Amniotic epithelial cell (primary cell): ENCODE measurements at regions not wholly inside any gene's neighbourhood (a gene's known extent, or its start where the extent isn't known, plus 50 kb on each side); places are given as distances from the start of the nearest gene placed in this dataset.
"Not testable (repeated sequence)": the region's sequence is repeated elsewhere in the genome, so short reads cannot be mapped to it uniquely, and the experiment has no call there.

ENCODE experiments used
- DNase-seq: peaks from one replicate; pipeline ENCODE4 v3.0.0-alpha.2; 2010; ENCODE audit warnings: low read depth

DNA sequence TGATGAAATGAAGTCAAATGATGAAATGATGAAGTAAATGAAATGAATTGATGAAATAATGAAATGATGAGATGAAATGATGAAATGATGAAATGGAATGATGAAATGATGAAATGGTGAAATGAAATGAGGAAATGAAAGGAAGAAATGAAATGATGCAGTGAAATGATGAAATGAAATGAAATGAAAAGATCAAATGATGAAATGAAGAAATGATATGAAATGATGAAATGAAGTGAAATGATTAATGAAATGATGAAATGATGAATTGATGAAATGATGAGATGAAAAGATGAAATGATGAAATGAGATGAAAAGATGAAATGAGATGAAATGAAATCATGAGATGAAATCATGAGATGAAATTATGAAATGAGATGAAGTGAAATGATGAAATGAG, 139.2 kb upstream of the ERV3-1 start:
- peak; percentile 2 for DNase-seq

DNA sequence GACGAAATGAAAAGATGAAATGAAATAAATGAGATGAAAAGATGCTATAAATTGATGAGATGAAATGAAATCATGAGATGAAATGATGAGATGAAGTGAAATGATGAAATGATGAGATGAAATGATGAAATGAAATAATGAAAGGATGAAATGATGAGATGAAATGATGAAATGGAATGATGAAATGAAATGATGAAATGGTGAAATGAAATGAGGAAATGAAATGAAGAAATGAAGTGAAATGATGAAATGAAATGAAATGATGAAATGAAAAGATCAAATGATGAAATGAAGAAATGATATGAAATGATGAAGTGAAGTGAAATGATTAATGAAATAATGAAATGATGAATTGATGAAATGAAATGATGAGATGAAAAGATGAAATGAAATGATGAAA, 138.5 kb upstream of the ERV3-1 start:
- DNase-seq = peak; percentile 2

DNA sequence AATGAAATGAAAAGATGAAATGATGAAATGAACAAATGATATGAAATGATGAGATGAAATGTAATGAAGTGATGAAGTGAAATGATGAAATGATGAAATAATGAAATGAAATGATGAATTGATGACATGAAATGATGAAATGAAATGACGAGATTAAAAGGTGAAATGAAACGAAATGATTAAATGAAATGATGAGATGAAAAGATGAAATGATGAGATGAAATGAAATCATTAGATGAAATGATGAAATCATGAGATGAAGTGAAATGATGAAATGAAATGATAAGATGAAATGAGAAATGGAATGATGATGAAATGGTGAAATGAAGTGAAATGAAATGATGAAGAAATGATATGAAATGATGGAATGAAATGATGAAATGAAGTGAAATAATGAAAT, 138.1 kb upstream of the ERV3-1 start:
- DNase-seq = not testable (repeated sequence)

DNA sequence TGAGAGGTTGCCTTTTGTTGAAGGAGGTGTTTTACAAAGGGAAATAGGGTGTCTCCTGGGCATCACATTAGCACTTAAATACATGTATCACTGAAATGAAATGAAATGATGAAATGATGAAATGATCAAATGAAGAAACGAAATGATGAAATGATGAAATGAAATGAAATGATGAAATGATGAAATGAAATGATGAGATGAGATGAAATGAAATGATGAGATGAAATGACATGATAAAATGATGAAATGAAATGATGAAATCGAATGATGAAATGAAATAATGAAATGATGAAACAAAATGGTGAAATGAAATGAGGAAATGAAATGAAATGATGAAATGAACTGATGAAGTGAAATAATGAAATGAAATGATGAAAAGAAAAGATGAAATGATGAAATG, 137.6 kb upstream of the ERV3-1 start:
- not testable (repeated sequence) for DNase-seq

DNA sequence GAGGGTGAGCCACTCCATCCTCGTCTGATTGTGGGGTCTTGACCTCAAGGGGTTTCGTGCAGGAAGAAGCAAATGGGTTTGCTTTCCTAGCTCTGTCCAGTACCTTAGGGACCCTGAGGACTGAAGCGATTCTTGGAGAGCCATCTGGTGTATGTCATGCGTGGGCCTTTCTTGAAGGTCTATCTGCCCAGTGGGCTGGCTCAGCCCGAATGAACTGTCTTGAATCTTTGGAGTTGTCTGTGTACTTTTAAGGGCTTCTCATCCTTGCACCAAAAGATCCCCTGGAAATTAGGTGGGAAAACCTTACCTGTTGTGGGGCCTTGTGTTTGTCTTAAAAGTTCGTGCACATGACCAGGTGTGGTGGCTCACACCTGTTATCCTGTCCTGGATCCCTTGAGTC, 135.4 kb upstream of the ERV3-1 start:
- DNase-seq = not testable (repeated sequence)

DNA sequence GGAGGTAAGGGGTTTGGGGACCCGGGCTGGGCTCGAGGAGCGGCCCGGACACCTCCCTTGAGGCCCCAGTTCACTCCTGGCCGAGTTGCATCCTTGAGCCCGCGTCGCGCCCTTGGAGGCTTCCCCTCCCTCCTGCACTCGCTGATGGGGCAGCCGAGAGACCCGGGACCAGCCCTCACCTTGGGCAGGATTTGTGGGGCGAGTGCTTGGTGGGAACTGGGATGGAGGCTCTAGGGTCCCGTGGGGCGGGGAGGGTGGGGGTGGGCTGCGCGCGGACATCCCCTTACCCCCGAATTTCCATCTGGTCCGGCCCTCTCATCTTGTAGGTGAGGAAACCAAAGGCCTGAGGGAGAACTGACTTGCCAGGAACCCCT, 134.9 kb upstream of the ERV3-1 start:
- not testable (repeated sequence) for DNase-seq

DNA sequence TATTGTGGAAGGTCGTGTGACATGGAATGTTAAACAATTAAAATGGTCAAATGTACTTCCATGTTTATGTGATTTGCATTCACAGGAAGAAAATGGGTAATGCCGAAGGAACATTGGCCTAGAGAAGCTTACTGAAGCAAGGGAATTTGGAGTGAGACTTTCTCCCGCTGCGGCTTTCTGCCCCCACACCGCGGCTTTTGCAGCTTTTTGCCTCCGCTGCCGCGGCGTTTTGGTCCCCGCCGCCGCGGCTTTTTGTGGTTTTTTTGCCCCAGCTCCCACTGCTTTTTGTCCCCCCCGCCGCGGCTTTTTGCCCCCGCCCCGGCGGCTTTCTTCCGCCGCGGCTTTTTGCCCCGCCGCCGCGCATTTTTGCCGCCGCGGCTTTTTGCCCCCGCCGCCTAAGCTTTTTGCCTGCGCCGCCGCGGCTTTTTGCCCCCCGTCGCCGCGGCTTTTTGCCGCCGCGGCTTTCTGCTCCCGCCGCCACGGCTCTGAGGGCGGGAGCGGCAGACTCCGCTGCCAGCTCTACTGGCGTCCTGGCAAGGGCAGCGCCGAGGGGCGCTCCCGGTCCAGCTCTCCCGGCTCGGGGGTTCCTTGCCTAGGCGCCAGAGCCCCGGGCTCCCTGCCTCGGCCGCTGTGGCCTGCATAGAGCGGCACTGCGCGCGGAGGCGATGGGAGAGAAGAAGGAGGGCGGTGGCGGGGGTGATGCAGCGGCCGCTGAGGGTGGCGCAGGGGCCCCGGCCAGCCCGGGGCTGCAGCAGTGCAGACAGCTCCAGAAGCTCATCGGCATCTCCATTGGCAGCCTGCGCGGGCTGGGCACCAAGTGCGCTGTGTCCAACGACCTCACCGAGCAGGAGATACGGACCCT, 134.3 kb upstream of the ERV3-1 start:
- DNase-seq = not testable (repeated sequence)

DNA sequence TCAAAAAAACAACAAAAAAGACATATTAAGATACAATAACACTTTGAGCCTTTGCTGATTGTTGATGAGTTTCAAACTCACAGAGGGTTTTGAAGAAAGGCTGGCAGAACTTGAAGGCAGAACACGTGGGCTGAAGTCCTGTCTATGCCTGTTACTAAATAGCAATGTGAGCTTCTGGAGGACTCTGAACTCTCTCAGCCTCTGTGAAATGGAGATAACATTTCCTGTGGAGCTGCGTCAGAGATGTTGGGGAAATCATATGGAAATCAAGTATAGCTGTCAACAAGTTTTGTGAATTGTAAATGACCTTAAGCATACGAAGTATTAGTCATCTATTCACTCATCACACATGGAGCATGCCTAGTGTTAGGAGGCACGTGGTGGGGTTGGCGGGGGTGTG, 130.4 kb upstream of the ERV3-1 start:
- DNase-seq = not testable (repeated sequence)

DNA sequence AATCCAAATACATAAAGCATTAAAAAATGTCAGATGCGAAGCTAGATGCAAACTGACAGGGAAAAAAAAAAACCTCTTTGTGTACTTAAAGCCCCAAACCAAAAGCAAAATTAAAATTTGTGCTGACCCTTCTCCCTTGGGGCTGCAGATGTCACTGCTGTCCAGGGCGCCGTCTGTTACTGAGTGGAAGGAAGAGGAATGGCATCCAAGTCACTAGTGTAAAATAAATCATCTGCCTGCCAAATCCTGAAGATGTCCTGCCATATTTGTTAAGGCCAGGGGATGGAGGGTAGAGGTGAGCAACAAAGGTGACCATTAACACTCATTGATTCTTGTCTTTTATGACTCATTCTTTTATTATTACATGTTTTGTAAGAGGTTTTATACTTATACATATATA, 126.6 kb upstream of the ERV3-1 start:
- not testable (repeated sequence) for DNase-seq

DNA sequence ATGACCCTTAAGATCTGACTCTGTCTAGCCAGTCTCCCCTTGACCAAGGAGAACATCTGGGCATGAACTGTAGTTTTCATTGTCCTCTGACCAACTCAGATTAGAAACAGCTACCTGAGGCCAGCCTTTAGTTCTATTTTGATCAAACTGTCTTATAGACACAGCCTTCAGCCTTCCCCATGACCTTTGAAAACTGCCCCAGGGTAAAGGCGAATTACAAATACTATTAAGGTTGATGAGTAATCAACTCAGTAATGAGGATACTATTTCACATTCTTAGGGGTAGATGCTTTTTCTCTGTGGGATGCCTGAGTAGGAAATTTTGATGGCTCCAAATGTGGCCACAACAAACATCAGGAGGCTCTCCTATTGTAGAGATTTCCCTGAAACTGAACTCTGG, 125.8 kb upstream of the ERV3-1 start:
- not testable (repeated sequence) for DNase-seq

DNA sequence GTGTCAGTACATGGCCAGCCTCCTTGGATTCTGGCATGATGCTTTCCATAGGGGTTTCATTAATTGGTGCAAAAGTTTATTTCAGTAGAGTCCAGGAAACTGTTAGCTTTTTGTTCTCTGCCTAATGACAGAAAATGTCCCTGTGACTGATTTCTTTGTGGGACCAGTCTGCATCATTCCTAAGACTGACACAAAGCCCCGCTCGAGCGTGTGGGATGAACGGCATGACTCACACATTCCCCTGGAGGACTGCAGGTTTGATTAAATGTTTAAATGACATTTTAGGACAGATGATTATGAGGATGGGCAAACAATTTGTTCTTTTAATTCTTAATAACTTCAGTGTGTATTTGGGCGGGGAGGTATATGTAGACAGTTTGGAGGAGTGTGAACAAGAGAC, 120.9 kb upstream of the ERV3-1 start:
- DNase-seq = not testable (repeated sequence)

DNA sequence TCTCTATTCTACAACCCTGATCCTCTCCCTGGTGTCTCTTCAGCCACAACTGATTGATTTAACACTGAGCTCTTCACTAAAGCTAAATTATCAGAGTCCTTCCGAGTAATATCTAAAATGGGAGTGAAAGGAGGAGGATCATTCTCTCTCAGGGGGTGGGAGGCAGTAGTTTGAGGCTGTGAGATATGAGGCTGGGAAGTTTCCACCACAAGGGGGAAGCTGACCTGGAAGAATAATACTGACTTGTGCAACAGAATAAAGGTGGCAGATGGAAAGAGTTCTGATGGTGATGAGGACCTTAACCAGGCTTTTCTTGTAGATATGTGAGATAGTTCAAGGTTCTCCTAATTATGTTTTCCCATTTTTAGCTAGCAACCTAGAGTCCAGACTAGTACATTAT, 118.1 kb upstream of the ERV3-1 start:
- not testable (repeated sequence) for DNase-seq

DNA sequence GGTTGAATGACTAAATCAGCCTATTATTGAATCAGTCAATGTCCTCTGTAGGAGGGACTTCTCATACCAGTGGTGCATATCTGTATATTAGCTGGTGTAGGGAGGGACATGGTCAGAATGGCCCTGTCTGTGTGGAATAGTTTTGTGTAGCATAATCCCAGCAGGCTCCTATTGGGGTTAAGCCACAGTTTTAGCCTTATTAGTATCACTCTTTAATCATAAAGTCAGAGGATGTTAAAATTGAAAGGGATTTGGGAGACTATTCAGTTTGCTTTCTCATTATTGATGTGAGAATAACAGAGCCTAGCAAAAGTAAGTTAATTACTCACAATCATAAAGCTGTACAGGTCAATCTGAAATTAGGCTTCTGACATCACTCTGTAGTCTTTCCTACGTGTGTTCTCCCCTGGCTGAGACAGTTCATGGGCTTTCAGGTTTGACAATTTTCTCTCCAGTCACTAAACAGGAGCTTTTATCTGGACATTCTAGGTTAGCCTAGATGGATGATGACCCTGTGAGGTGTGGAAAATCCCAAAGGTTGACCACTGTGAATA, 99.2 kb upstream of the ERV3-1 start:
- not testable (repeated sequence) for DNase-seq

DNA sequence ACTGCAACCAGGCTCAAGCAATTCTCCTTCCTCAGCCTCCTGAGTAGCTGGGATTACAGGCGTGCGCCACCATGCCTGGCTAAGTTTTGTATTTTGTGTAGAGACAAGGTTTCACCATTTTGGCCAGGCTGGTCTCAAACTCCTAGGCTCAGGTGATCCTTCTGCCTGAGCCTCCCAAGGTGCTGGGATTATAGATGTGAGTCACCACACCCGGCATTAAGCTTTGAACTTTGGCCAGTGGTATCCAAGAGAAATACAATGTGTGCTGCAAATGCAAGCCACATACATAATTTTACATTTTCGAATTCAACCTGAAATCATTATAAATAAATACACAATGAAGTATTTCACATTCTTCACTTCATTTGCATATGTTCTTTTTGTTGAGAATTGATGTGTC, 94.0 kb upstream of the ERV3-1 start:
- DNase-seq = not testable (repeated sequence)

DNA sequence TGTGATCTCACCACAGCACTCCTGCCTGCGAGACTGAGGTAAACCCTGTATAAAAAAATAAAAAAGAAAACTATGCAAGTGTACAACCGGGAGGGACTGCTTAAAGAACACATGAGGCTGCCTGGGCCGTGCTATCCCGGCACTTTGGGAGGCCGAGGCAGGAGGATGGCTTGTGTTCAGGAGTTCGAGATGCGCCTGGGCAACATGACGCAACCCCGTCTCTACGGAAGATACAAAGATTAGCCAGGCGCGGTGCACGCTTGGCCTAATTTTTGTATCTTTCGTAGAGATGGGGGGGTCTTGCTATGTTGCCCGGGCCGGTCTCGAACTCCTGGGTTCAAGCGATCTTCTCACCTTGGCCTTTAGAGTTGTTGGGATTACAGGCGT, 75.2 kb upstream of the ERV3-1 start:
- DNase-seq = not testable (repeated sequence)

DNA sequence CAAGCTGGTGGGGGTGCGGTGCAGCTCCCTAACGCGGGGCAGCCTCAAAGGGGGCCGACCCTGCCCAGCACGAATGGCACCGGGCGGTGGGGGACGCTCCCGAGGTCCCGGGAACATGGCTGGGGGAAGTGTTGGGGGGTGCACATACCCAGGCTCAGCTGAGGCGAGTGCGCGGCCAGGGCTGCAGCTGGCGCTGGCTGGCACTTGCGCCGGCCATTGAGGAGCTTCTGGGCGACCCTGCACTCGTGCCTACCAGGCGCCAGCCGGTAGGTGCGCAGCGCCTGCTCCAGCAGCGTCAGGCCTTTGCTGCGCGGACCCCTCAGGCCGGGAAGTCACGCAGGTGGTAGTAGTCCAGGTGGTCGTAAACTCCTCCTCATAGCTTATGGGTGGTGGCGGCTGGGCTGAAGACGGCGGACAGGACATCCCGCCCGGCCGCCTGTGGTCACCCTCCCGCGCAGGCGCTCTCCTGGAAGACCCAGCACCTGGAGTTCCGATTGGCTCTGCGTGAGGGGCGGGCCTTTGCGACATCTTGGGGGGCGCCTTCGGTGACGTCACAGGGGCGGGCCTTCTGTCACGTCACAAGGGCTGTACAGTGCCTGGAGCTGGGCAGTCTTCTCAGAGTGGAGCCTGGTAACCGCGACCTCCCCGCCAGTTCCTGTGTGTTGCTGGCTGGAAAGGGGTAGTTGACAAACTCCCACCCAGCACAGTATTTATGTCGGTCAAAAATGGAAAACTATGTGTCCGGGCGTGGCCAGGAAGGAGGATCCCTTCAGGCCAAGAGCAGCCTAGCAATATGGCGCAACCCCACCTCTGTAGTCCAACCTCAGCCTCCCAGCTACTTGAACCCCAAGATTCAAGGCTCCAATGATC, 74.5 kb upstream of the ERV3-1 start:
- peak; percentile 90 for DNase-seq

DNA sequence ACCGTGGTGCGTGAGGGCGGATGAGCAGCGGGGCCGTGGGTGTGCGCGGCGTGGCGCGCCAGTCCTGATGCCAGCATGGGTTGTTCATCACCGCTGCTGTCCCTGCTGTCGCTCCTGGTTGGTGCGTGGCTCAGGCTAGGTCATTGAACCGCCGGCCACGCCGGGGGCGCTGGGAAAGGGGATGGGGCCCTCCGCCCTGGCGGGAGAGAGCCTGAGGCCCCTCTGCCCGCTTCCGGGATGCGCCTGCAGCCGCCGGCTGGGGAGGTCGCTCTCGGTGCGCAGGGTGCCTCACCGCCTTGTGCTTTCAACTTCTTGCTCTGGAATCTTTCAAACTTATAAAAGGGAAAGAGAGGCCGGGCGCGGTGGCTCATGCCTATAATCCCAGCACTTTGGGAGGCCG, 68.5 kb upstream of the ERV3-1 start:
- not testable (repeated sequence) for DNase-seq

DNA sequence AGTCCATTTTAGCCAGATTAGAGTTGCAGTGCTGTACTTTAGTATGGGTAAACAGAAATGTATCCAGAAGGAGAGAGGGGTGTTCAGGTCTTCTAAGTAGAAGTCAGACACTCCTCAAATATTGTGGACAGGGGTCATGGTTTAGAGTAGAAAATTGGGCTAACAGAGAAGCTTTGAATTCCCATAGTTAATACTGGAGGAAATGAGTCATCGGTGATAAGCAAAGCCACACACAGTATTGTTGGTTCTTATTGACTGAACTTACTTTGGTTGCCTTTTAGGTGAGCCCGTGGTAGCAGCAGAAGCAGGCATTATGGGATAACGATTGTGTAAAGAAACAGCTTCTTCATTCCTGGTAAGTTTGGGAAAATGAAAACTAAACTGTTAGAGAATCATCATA, 66.7 kb upstream of the ERV3-1 start:
- peak; percentile 9 for DNase-seq

DNA sequence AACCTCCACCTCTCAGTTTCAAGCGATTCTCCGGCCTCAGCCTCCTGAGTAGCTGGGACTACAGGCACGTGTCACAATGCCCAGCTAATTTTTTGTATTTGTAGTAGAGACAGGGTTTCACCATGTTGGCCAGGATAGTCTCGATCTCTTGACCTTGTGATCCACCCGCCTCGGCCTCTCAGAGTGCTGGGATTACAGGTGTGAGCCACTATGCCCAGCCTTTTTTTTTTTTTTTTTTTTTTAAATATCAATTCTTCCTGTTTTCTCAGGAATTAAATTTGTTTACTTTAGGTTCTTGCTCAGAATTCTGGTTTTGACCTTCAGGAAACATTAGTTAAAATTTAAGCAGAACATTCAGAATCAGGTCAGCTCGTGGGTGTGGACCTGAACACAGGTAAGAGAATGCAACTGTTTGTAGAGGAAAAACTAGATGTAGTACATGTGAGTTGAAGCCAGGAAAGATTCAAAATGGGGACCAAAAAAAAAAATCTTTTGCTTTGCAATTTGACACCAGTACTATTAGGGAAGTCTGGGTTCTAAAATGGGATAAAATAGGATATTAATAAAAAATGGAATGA, 65.5 kb upstream of the ERV3-1 start:
- not testable (repeated sequence) for DNase-seq

DNA sequence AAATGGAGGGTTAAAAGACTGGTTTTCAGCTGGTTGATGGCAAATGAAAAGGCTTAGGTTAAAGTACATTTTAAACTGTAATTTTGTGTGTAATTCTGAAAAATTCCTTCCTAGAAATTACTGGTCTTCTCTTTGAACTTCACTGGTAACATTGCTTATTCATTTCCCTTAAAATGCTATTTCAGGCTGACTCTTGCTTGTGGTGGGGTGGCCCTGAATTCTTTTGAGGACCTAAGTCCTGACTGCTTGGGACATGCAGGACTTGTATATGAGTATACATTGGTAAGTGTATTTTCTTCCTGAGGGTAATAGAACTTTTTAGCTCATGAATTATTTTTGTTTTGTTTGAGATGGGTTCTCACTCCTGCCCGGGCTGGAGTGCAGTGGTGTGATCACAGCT, 63.0 kb upstream of the ERV3-1 start:
- not testable (repeated sequence) for DNase-seq

DNA sequence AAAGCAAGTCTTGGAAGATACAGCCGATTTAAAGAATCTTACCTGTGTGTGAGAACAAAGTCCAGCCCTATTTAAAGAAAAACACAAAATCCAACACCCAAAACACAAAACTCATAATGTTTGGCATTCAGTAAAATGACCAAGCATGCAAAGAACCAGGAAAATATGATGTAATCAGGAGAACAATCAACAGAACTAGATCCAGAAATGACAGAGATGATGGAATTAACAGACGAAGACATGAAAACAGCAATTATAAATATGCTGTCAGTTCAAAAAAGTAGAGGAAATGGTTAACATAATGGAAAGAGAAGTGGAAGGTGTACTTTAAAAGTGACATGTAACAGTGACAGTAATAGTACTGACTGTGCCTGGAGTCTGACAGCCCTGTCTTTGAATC, 56.1 kb upstream of the ERV3-1 start:
- DNase-seq = not testable (repeated sequence)

DNA sequence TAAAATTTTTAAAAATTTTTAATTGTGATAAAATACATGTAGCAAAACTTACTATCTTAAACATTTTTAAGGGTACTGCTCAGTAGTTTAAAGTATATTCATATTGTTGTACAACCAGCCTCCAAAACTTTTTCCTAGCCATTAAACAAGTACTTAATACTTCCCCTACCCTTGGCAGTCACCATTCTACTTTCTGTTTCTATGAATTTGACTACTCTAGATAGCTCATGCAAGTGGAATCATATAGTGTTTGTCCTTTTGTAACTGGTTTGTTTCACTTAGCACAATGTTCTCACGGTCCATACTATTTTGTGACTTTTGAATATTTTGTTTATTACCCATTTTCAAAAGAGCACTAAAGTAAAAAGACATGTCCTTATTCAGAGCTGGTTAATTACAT, 52.8 kb upstream of the ERV3-1 start:
- not testable (repeated sequence) for DNase-seq
